ENCODE measurements at regions not wholly inside any gene's neighbourhood (a gene's known extent, or its start where the extent isn't known, plus 50 kb on each side); places are given as distances from the start of the nearest gene placed in this dataset.

- Histone ChIP-seq H3K27me3 (ENCODE audit: insufficient read depth, poor library complexity, severe bottlenecking) (no peaks in the 10 kb centered on the region), H3K27ac (replicated peaks) (no peak overlapping the region), H3K4me3 (replicated peaks; ENCODE audit: insufficient read depth, low read length) (no peak overlapping the region)
- TF ChIP-seq CTCF (IDR thresholded peaks at IDR 0.05; ENCODE audit: insufficient read depth, low read length) (no peak), SPI1 (IDR thresholded peaks at IDR 0.05; ENCODE audit: borderline replicate concordance, low read depth) (no peak), POLR2AphosphoS5 (IDR thresholded peaks at IDR 0.05; ENCODE audit: low read depth) (no peak), REST (IDR thresholded peaks at IDR 0.05; ENCODE audit: insufficient replicate concordance, low read depth) (no peak), GABPA (IDR thresholded peaks at IDR 0.05; ENCODE audit: low read depth) (no peak)
- DNase-seq (ENCODE audit: low read depth in 1 of 2, low spot score in 1 of 2), result no peak
Measured at GRCh38 chr7:109983618-109984017, 1107.3 kb upstream of the LRRN3 start.

DNA sequence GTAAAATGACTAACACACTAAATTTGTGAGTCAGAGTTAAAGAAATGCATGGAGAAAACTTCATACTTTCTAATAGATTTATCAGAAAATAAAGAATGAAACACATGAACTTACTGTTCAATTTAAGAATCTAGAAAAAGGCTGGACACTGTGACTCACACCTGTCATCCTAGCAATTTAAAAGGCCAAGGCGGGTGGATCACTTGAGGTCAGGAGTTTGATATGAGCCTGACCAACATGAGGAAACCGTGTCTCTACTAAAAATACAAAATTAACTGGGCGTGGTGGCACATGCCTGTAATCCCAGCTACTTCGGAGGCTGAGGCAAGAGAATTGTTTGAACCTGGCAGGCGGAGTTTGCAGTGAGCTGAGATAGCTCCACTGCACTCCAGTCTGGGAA, 1106.2 kb upstream of the LRRN3 start:
- no peak for TF ChIP-seq SPI1 (IDR thresholded peaks at IDR 0.05; ENCODE audit: borderline replicate concordance, low read depth)
- TF ChIP-seq GABPA (IDR thresholded peaks at IDR 0.05; ENCODE audit: low read depth), result no peak
- no peak for TF ChIP-seq POLR2AphosphoS5 (IDR thresholded peaks at IDR 0.05; ENCODE audit: low read depth)
- TF ChIP-seq CTCF (IDR thresholded peaks at IDR 0.05; ENCODE audit: insufficient read depth, low read length), result no peak
- TF ChIP-seq REST (IDR thresholded peaks at IDR 0.05; ENCODE audit: insufficient replicate concordance, low read depth), result no peak
- no peak for DNase-seq (ENCODE audit: low read depth in 1 of 2, low spot score in 1 of 2)
- Histone ChIP-seq H3K4me3 (replicated peaks; ENCODE audit: insufficient read depth, low read length) (no peak overlapping the region), H3K27ac (replicated peaks) (no peak overlapping the region), H3K27me3 (ENCODE audit: insufficient read depth, poor library complexity, severe bottlenecking) (no peaks in the 10 kb centered on the region)

- Histone ChIP-seq H3K27me3 (ENCODE audit: insufficient read depth, poor library complexity, severe bottlenecking) (no peaks in the 10 kb centered on the region), H3K27ac (replicated peaks) (no peak overlapping the region), H3K4me3 (replicated peaks; ENCODE audit: insufficient read depth, low read length) (no peak overlapping the region)
- no peak for TF ChIP-seq POLR2AphosphoS5 (IDR thresholded peaks at IDR 0.05; ENCODE audit: low read depth)
- TF ChIP-seq CTCF (IDR thresholded peaks at IDR 0.05; ENCODE audit: insufficient read depth, low read length), result no peak
- no peak for TF ChIP-seq REST (IDR thresholded peaks at IDR 0.05; ENCODE audit: insufficient replicate concordance, low read depth)
- TF ChIP-seq GABPA (IDR thresholded peaks at IDR 0.05; ENCODE audit: low read depth), result no peak
- TF ChIP-seq SPI1 (IDR thresholded peaks at IDR 0.05; ENCODE audit: borderline replicate concordance, low read depth), result no peak
- DNase-seq (ENCODE audit: low read depth in 1 of 2, low spot score in 1 of 2), result no peak
Measured at GRCh38 chr7:109986701-109987100, 1104.2 kb upstream of the LRRN3 start.

Measured in HL-60 (cell line).